ENCODE measurements at regions not wholly inside any gene's neighbourhood (a gene's known extent, or its start where the extent isn't known, plus 50 kb on each side); places are given as distances from the start of the nearest gene placed in this dataset.

DNA sequence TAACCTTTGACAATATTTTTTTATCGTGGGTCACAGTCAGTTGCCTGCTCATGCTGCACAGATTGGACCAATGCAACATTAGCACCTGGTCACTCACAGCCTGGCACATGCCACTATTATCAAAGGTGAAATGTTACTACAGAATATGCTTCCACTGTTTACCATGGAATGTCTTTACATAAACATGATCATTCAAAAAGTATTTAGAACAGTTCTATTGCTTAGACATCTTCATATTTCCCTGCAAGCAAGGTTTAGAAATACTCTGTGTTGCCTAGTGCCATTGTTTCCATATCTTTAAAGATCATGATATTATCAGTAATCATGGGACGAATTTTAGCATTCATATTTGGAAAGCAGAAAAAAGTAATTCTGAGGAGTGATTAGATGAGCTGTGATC, 179.9 kb upstream of the CHRM2 start:
- Mint-ChIP-seq H3K4me3 (no peak overlapping the region), H3K27me3 (ENCODE audit: insufficient read depth) (no peaks in the 10 kb centered on the region), H3K27ac (no peak overlapping the region), H3K4me1 (ENCODE audit: low read depth) (peaks cover 17% of the 10 kb centered on the region; the same call in 1 of the 2 replicates), H3K36me3 (ENCODE audit: low read depth) (no peaks in the 10 kb centered on the region), H3K9me3 (no peaks in the 10 kb centered on the region)
- TF ChIP-seq, protein P1, sequence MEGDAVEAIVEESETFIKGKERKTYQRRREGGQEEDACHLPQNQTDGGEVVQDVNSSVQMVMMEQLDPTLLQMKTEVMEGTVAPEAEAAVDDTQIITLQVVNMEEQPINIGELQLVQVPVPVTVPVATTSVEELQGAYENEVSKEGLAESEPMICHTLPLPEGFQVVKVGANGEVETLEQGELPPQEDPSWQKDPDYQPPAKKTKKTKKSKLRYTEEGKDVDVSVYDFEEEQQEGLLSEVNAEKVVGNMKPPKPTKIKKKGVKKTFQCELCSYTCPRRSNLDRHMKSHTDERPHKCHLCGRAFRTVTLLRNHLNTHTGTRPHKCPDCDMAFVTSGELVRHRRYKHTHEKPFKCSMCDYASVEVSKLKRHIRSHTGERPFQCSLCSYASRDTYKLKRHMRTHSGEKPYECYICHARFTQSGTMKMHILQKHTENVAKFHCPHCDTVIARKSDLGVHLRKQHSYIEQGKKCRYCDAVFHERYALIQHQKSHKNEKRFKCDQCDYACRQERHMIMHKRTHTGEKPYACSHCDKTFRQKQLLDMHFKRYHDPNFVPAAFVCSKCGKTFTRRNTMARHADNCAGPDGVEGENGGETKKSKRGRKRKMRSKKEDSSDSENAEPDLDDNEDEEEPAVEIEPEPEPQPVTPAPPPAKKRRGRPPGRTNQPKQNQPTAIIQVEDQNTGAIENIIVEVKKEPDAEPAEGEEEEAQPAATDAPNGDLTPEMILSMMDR (IDR thresholded peaks at IDR 0.05) = no peak
- no peak for DNase-seq

DNA sequence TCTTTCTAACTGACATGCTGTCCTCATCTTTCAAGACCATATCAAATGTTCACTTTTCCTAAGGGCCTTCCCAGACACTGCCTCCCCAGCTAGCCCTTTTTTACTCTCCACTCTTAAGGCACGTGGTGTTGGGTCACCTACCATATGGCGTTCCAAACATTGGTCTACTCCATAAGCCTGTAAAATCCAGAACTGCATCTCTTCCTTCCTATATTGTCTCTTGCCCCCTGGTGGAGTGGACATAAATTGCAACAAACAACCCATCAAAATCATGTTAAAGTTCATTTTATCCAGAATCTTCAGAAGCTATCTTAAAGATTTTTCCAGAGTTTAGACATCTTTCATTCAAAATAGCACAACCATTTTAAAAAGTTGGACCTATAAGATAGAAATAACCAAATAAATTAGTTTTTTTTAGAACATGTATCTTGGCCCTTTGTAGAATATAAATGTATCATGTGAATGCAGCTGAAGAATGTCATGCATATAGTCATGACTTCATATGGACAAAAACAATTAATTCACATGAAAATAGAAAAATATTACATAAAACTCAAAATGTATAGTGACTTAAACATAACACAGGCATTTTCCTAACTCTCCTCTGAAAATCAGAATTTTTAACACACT, 180.6 kb upstream of the CHRM2 start:
- Mint-ChIP-seq H3K27ac (no peak overlapping the region), H3K36me3 (ENCODE audit: low read depth) (no peaks in the 10 kb centered on the region), H3K9me3 (no peaks in the 10 kb centered on the region), H3K4me3 (no peak overlapping the region), H3K4me1 (ENCODE audit: low read depth) (peaks cover 17% of the 10 kb centered on the region; the same call in 1 of the 2 replicates), H3K27me3 (ENCODE audit: insufficient read depth) (no peaks in the 10 kb centered on the region)
- DNase-seq = peak; percentile 16
- TF ChIP-seq, protein P1 (IDR thresholded peaks at IDR 0.05) = peak; percentile 83

DNA sequence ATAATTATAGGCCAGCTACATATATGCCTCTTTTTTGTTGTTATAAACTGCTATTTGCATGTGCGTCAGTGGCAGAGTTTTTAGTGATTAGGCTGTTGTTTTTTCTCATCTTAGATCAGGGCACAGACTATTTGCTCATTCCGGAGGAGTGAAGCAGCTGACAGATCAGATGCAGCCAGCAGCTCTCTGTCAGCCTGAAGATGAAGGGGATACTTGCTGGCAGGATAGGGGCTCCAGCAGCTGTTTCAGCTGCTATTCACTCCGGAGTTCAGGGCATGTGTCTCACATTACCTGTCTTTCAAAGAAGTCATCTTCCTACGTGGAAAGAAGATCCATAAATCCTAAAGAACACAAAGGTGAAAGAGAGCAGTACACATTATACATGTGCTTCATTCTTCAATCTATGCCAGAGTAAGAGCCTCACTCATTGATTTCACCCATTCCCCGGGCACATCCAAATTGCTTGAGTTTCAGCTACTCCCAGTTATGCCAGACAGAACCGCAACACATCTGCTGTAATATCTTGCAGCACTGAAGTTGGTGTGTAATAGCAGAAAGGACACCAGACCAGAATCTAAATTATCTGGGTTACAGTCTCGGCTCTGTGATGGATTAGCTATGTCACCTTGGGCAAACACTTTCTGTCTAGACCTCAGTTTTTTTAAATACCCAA, 182.8 kb upstream of the CHRM2 start:
- no peak for DNase-seq
- Mint-ChIP-seq H3K27me3 (ENCODE audit: insufficient read depth) (no peaks in the 10 kb centered on the region), H3K36me3 (ENCODE audit: low read depth) (no peaks in the 10 kb centered on the region), H3K4me1 (ENCODE audit: low read depth) (peaks cover 17% of the 10 kb centered on the region; the same call in 1 of the 2 replicates), H3K4me3 (peak overlapping the region; percentile 36; the same call in 1 of the 2 replicates), H3K27ac (peak overlapping the region; percentile 4; the same call in 1 of the 2 replicates), H3K9me3 (no peaks in the 10 kb centered on the region)
- TF ChIP-seq, protein P1 (IDR thresholded peaks at IDR 0.05) = no peak

DNA sequence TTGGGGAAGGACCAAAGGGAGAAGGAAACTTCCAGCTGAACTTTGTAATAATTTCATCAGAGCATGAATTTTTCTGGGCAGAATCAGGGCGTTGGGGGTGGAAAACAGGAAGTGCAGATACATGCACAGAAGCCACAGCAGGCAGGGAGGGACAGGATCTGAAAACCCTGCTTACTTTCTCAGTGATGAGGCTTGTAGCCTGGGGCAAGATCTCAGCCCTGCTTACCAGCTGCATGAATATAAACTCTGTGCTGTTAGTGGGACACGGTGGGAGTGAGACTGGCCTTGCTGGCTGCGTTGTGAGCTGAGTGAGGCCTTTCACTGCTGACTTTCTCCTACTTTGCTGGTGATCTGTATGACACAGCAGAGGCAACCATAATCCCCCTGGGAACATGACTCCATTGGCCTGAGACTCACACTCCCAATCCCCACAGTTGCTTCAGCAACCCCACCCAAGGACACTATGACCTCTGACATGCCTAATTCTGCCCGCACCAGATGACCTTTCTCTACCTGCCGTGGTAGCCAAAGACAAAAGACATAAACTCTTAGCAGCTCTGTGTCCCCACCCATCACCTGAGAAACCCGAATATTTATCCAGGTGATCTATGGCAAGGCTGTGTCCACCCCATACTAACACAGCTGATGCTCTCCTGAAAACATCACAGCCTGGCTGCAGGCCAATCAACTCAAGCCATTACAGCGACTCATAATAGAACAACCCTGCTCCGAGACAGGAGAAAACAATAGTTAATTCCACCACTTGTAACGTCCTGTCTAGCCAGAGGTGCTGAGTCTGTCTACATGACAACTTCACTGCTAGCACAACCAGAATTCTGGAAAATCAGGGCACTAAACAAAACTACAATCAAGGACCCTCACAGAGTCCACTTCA, 190.7 kb upstream of the CHRM2 start:
- H3K4me3 Mint-ChIP-seq = peak overlapping the region; percentile 46
- TF ChIP-seq, protein P1 (IDR thresholded peaks at IDR 0.05) = no peak
- DNase-seq = peak; percentile 73
- H3K36me3 Mint-ChIP-seq (ENCODE audit: low read depth) = 0 out of 2 replicates have a peak, but pooled peaks cover 2% of the 10 kb centered on the region
- peak overlapping the region; percentile 84 for H3K27ac Mint-ChIP-seq
- H3K4me1 Mint-ChIP-seq (ENCODE audit: low read depth) = peaks cover 20% of the 10 kb centered on the region
- peaks cover 24% of the 10 kb centered on the region for H3K9me3 Mint-ChIP-seq
- H3K27me3 Mint-ChIP-seq (ENCODE audit: insufficient read depth) = no peaks in the 10 kb centered on the region

DNA sequence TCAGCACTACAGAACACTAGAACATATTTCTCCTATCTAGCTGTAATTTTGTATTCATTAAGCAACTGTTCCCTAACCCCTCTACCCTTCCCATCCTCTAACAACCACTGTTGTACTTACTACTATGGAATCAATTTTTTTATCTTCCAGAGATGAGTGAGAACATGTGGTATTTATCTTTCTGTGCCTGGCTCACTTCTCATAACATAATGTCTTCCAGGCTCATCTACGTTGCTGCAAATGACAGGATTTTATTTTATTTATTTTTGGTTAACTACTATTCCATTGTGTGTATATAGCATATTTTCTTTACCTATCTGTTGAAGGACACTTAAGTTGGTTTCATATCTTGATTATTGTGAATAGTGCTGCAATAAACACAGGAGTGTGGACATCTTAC, 200.9 kb upstream of the CHRM2 start:
- Mint-ChIP-seq H3K9me3 (peaks cover 19% of the 10 kb centered on the region), H3K4me1 (ENCODE audit: low read depth) (no peaks in the 10 kb centered on the region), H3K4me3 (no peak overlapping the region), H3K36me3 (ENCODE audit: low read depth) (peaks cover 8% of the 10 kb centered on the region), H3K27me3 (ENCODE audit: insufficient read depth) (no peaks in the 10 kb centered on the region; the same call in none of the 2 replicates), H3K27ac (no peak overlapping the region)
- DNase-seq = no peak
- TF ChIP-seq, protein P1 (IDR thresholded peaks at IDR 0.05) = no peak
